Kidney epithelial cell (primary cell): ENCODE measurements at regions not wholly inside any gene's neighbourhood (a gene's known extent, or its start where the extent isn't known, plus 50 kb on each side); places are given as distances from the start of the nearest gene placed in this dataset.

ENCODE experiments used
- DNase-seq: peaks from one replicate; pipeline ENCODE4 v3.0.0-alpha.2; 2010; ENCODE audit warnings: low read depth
- H3K27me3 ChIP-seq: 2 replicates; pipeline ENCODE4 v1.6.0; 2011; ENCODE audit warnings: low read length; ENCODE audit not compliant: control insufficient read depth, insufficient read depth
- H3K36me3 ChIP-seq: 2 replicates; pipeline ENCODE4 v1.5.1; 2011; ENCODE audit warnings: low read length; ENCODE audit not compliant: control insufficient read depth, insufficient read depth
- H3K4me3 ChIP-seq: 2 replicates; pipeline ENCODE4 v1.5.1; 2011; ENCODE audit warnings: low read depth, mild to moderate bottlenecking, control low read depth, low read length
- TF ChIP-seq, protein P1 (sequence below): IDR thresholded peaks from 2 replicates; pipeline ENCODE4 v1.5.1; 2011; ENCODE audit warnings: mild to moderate bottlenecking, moderate library complexity, low read length, control low read depth, inconsistent platforms; ENCODE audit not compliant: insufficient read depth, poor library complexity, severe bottlenecking

DNA sequence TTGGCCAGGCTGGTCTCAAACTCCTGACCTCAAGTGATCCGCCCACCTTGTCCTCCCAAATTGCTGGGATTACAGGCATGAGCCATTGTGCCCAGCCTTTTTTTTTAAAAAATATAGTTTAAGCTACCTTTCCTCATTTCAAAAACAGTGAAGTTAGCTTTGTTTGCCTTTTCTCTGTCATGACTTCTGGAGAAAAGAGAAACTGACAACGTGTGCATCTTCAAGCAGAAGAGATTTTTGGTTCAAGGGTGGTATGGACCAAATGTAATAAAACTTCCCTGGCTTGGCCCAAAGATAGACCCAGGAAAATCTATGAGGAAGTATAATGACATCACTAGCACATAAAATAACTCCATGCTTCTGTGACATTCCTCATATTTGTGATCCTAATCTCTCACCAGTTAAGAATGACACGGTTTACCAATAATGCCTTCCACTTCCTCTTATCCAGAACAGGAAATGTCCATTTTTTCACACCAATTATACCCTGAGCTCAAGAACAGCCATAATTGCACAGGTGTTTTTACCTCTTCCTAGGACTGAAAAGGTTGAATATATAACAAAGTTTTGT lies 781.2 kb upstream of the NR2F2 start:
- no peak overlapping the region for H3K4me3 ChIP-seq
- no peaks in the 10 kb centered on the region for H3K36me3 ChIP-seq
- TF ChIP-seq, protein P1, sequence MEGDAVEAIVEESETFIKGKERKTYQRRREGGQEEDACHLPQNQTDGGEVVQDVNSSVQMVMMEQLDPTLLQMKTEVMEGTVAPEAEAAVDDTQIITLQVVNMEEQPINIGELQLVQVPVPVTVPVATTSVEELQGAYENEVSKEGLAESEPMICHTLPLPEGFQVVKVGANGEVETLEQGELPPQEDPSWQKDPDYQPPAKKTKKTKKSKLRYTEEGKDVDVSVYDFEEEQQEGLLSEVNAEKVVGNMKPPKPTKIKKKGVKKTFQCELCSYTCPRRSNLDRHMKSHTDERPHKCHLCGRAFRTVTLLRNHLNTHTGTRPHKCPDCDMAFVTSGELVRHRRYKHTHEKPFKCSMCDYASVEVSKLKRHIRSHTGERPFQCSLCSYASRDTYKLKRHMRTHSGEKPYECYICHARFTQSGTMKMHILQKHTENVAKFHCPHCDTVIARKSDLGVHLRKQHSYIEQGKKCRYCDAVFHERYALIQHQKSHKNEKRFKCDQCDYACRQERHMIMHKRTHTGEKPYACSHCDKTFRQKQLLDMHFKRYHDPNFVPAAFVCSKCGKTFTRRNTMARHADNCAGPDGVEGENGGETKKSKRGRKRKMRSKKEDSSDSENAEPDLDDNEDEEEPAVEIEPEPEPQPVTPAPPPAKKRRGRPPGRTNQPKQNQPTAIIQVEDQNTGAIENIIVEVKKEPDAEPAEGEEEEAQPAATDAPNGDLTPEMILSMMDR: no peak
- H3K27me3 ChIP-seq: no peaks in the 10 kb centered on the region
- DNase-seq: peak; percentile 9

DNA sequence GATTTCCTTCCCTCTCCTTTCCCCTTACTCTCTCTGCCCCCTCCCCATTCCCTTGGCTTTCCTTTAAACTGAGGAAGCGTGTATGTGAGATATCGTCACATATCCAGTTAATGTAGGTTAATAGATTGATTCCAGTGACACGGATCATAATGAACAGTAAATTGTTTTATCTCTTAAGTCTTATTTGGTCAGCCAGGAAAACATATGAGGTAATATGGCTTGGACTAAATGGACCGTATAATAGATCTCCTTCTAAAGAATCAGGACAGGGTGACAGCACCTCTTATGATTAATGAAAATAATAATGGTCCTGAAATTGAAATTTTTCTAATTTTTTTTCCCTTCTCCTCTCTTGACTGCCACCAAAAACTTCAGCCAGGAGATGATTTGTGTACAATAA lies 779.8 kb upstream of the NR2F2 start:
- no peaks in the 10 kb centered on the region for H3K36me3 ChIP-seq
- TF ChIP-seq, protein P1: no peak
- no peaks in the 10 kb centered on the region for H3K27me3 ChIP-seq
- no peak overlapping the region for H3K4me3 ChIP-seq
- no peak for DNase-seq

DNA sequence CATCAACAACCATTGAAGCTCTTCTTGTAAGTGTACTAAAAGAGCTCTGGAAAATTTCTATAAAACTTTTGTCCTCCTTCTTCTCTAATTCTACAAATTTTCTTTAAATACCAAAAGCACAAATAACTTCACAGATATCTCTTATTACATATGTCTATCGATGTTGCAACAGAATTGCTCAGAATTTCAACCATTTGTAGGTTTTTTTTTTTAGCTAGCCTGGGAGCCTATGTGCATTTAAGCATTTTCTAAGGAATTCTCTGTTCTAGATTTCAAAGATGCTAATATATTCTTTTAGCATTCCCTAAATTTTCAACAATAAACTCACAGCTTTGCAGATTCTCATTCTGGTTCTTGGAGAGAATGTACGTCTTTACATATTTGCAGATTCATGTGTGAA lies 774.3 kb upstream of the NR2F2 start:
- no peak for DNase-seq
- Histone ChIP-seq H3K36me3 (no peaks in the 10 kb centered on the region), H3K27me3 (no peaks in the 10 kb centered on the region), H3K4me3 (no peak overlapping the region)
- TF ChIP-seq, protein P1: no peak

DNA sequence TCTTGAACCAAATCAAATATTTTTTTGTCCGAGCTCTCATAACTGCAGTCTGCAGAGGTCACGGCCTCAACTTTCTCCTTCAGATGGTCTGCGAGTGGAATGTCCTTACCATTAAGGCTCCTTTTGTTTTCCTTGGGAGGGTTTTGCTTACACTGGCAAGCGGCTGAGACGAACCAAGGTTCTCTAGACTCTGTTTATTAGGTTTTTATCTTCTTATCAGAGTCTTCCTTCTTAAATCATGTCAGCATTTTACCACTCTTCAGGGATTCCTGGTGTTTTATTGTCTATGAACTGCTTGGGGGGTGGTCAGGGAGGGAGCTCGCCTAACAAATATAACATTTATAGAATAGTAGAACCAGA lies 773.7 kb upstream of the NR2F2 start:
- TF ChIP-seq, protein P1: no peak
- peak; percentile 32 for DNase-seq
- Histone ChIP-seq H3K27me3 (no peaks in the 10 kb centered on the region), H3K36me3 (no peaks in the 10 kb centered on the region), H3K4me3 (no peak overlapping the region)

DNA sequence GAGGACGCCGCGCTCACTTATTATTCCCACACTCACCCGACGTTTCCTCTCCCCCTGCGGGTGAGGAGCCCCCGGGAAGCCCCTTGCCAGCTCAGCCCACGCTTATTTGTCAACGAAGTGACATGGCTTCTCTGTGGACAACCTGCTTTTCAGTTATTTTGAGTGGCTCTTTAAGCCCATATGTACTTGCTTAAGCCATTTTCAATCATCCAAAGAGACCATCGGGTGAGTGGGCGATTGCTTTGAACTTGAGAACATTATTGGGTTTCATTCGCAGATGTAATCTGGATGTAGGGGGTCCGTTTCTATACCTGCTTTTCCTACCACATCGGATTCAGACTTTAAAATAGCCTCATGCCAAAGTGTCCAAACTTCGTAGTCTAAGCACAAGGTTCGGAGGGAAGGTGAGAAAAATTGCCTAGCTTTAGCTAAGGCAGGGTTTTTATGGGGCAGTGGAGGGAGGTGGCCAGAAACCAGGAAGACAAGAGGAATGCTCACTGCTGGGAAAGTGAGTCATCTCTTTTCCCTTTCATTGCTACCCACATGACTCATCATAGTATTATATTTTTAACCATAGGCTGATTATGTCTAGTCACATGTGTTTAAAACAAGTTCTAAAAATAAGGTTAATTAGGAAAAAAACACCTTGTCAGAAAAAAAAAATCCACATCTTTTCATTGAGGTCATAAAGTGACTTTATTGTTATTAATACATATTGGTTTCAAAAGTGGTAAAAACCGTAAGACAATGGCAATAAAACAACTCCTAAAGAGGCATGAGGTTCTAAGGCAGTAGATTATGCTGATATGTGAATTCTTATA lies 773.1 kb upstream of the NR2F2 start:
- peak; percentile 86 for DNase-seq
- no peaks in the 10 kb centered on the region for H3K27me3 ChIP-seq
- TF ChIP-seq, protein P1: no peak
- no peak overlapping the region for H3K4me3 ChIP-seq
- no peaks in the 10 kb centered on the region for H3K36me3 ChIP-seq
